Liver (tissue), 8 donors: ENCODE measurements at regions not wholly inside any gene's neighbourhood (a gene's known extent, or its start where the extent isn't known, plus 50 kb on each side); places are given as distances from the start of the nearest gene placed in this dataset.

Source experiments
- DNase-seq: peaks from one replicate; pipeline ENCODE4 v3.0.0-alpha.2; 2017; ENCODE audit warnings: low spot score
- H3K27ac ChIP-seq, 2 donors: one replicate each; pipeline ENCODE4 v1.7.0; 2013; ENCODE audit warnings: inconsistent platforms in 2 of 2, low read length in 2 of 2, control low read depth in 1 of 2, low read depth in 1 of 2, mild to moderate bottlenecking in 1 of 2
- H3K27me3 ChIP-seq, 4 donors: one replicate each; pipeline versions ENCODE4 v1.6.1 to v1.7.0; 2013; ENCODE audit warnings: low read length in 3 of 4, inconsistent platforms in 1 of 4, mild to moderate bottlenecking in 1 of 4, moderate library complexity in 1 of 4; ENCODE audit not compliant: control insufficient read depth in 4 of 4, insufficient read depth in 4 of 4
- H3K36me3 ChIP-seq, 4 donors: one replicate each; pipeline versions ENCODE4 v1.6.1 to v1.7.0; 2013; ENCODE audit warnings: low read length in 3 of 4, mild to moderate bottlenecking in 3 of 4, low read depth in 1 of 4, moderate library complexity in 1 of 4; ENCODE audit not compliant: control insufficient read depth in 4 of 4, insufficient read depth in 3 of 4
- H3K4me1 ChIP-seq, 4 donors: one replicate each; pipeline versions ENCODE4 v1.6.1 to v1.7.0; 2013; ENCODE audit warnings: low read length in 3 of 4, mild to moderate bottlenecking in 3 of 4, moderate library complexity in 1 of 4; ENCODE audit not compliant: control insufficient read depth in 4 of 4, insufficient read depth in 4 of 4
- H3K4me3 ChIP-seq, 3 donors: one replicate each; pipeline versions ENCODE4 v1.6.1 to v1.7.0; 2013; ENCODE audit warnings: low read length in 3 of 3, control low read depth in 1 of 3, low read depth in 1 of 3, mild to moderate bottlenecking in 1 of 3
- H3K9ac ChIP-seq, 2 donors: one replicate each; pipeline ENCODE4 v1.7.0; 2013; ENCODE audit warnings: low read length in 2 of 2, mild to moderate bottlenecking in 2 of 2, moderate library complexity in 2 of 2, control low read depth in 1 of 2, low read depth in 1 of 2
- H3K9me3 ChIP-seq, 4 donors: one replicate each; pipeline versions ENCODE4 v1.6.1 to v1.7.0; 2013; ENCODE audit warnings: low read length in 3 of 4; ENCODE audit not compliant: control insufficient read depth in 4 of 4
- ATF3 ChIP-seq: IDR thresholded peaks from 2 replicates; pipeline ENCODE4 v1.6.1; 2016; ENCODE audit warnings: antibody characterized with exemption
- CTCF ChIP-seq: fragments of 150-350 bp; IDR thresholded peaks from 2 replicates; pipeline ENCODE4 v1.5.1; 2017; ENCODE audit warnings: improper control_type of control experiment, low read depth, low read length; ENCODE audit not compliant: missing input control
- EGR1 ChIP-seq, 2 donors: IDR thresholded peaks; 2 replicates each; pipeline ENCODE4 v1.6.1; 2016 to 2018; ENCODE audit warnings: antibody characterized with exemption in 2 of 2, low read depth in 2 of 2
- FOXA1 ChIP-seq: IDR thresholded peaks from 2 replicates; pipeline ENCODE4 v1.6.1; 2016; ENCODE audit warnings: antibody characterized with exemption
- FOXA2 ChIP-seq: IDR thresholded peaks from 2 replicates; pipeline ENCODE4 v1.6.1; 2016; ENCODE audit warnings: antibody characterized with exemption
- GABPA ChIP-seq, 2 donors: IDR thresholded peaks in 1 of 2; conservative IDR thresholded peaks in 1 of 2; 2 replicates each; pipeline ENCODE4 v1.6.1; 2016; ENCODE audit warnings: antibody characterized with exemption in 2 of 2, mild to moderate bottlenecking in 1 of 2, moderate library complexity in 1 of 2
- HNF4A ChIP-seq, 2 donors: conservative IDR thresholded peaks; 2 replicates each; pipeline ENCODE4 v1.6.1; 2016; ENCODE audit warnings: antibody characterized with exemption in 2 of 2, mild to moderate bottlenecking in 2 of 2
- JUND ChIP-seq, 2 donors: IDR thresholded peaks; 2 replicates each; pipeline ENCODE4 v1.6.1; 2016; ENCODE audit warnings: antibody characterized with exemption in 2 of 2
- MAX ChIP-seq: IDR thresholded peaks from 2 replicates; pipeline ENCODE4 v1.6.1; 2016; ENCODE audit warnings: antibody characterized with exemption
- NR2F2 ChIP-seq: IDR thresholded peaks from 2 replicates; pipeline ENCODE4 v1.6.1; 2016; ENCODE audit warnings: antibody characterized with exemption
- RAD21 ChIP-seq, 2 donors: IDR thresholded peaks; 2 replicates each; pipeline ENCODE4 v1.6.1; 2016; ENCODE audit warnings: antibody characterized with exemption in 2 of 2, mild to moderate bottlenecking in 2 of 2
- REST ChIP-seq: IDR thresholded peaks from 2 replicates; pipeline ENCODE4 v1.6.1; 2016; ENCODE audit warnings: antibody characterized with exemption, mild to moderate bottlenecking
- RXRA ChIP-seq, 2 donors: IDR thresholded peaks; 2 replicates each; pipeline ENCODE4 v1.6.1; 2017 to 2018; ENCODE audit warnings: antibody characterized with exemption in 2 of 2, mild to moderate bottlenecking in 1 of 2
- SP1 ChIP-seq: IDR thresholded peaks from 2 replicates; pipeline ENCODE4 v1.6.1; 2018; ENCODE audit warnings: antibody characterized with exemption, mild to moderate bottlenecking
- TAF1 ChIP-seq: conservative IDR thresholded peaks from 2 replicates; pipeline ENCODE4 v1.6.1; 2016; ENCODE audit warnings: antibody characterized with exemption, mild to moderate bottlenecking
- YY1 ChIP-seq: IDR thresholded peaks from 2 replicates; pipeline ENCODE4 v1.6.1; 2016; ENCODE audit warnings: antibody characterized with exemption, mild to moderate bottlenecking
- ZBTB33 ChIP-seq: IDR thresholded peaks from 2 replicates; pipeline ENCODE4 v1.6.1; 2016; ENCODE audit warnings: antibody characterized with exemption
- WGBS: extraction: QIAGEN DNeasy Blood & Tissue Kit; methylation state at CpG from one replicate; pipeline ENCODE4 v1.1.7; 2013; 5-methylcytosine and 5-hydroxymethylcytosine counted together
- donor health status: healthy.
- donor health status: healthy.
- donor health status: healthy.
- donor health status: healthy.
- donor health status: healthy.

GRCh38 chr6:147974376-147974775, 368.3 kb upstream of the SASH1 start:
- no peak for TF ChIP-seq TAF1
- no peak for TF ChIP-seq ATF3
- TF ChIP-seq RXRA (IDR thresholded peaks at IDR 0.05): no peak
- no peak for TF ChIP-seq REST
- TF ChIP-seq HNF4A (conservative IDR thresholded peaks at IDR 0.05): no peak
- TF ChIP-seq RAD21 (IDR thresholded peaks at IDR 0.05): no peak
- H3K36me3 ChIP-seq: no peaks in the 10 kb centered on the region
- no peak for DNase-seq
- no peak overlapping the region for H3K4me3 ChIP-seq
- no peaks in the 10 kb centered on the region for H3K4me1 ChIP-seq
- peaks cover 0 to 2% (median 0%) of the 10 kb centered on the region in 4 donors for H3K9me3 ChIP-seq
- H3K27ac ChIP-seq: no peak overlapping the region
- H3K27me3 ChIP-seq: no peaks in the 10 kb centered on the region
- 66% methylated on average over 4 of the region's 4 CpGs for WGBS
- no peak overlapping the region for H3K9ac ChIP-seq

- 73% methylated on average over 5 of the region's 5 CpGs for WGBS
- H3K27ac ChIP-seq: no peak overlapping the region
- no peaks in the 10 kb centered on the region for H3K36me3 ChIP-seq
- DNase-seq: no peak
- no peaks in the 10 kb centered on the region for H3K4me1 ChIP-seq
- no peak for TF ChIP-seq ATF3
- no peak for TF ChIP-seq FOXA1
- TF ChIP-seq YY1: no peak
- TF ChIP-seq TAF1: no peak
- no peak for TF ChIP-seq NR2F2
- TF ChIP-seq MAX: no peak
- TF ChIP-seq GABPA (IDR thresholded peaks at IDR 0.05 in 1 of 2, conservative IDR thresholded peaks at IDR 0.05 in 1 of 2): no peak
- no peak for TF ChIP-seq SP1
- no peak for TF ChIP-seq RXRA (IDR thresholded peaks at IDR 0.05)
- TF ChIP-seq ZBTB33: no peak
- no peak for TF ChIP-seq RAD21 (IDR thresholded peaks at IDR 0.05)
- no peak for TF ChIP-seq FOXA2
- TF ChIP-seq HNF4A (conservative IDR thresholded peaks at IDR 0.05): no peak
- no peak for TF ChIP-seq REST
- TF ChIP-seq EGR1 (IDR thresholded peaks at IDR 0.05; ENCODE audit: low read depth in 2 of 2): no peak
- TF ChIP-seq CTCF: no peak
- TF ChIP-seq JUND (IDR thresholded peaks at IDR 0.05): no peak
- H3K4me3 ChIP-seq: no peak overlapping the region
- H3K9ac ChIP-seq: no peak overlapping the region
- H3K27me3 ChIP-seq: no peaks in the 10 kb centered on the region
- no peaks in the 10 kb centered on the region for H3K9me3 ChIP-seq
These were observed 364.7 kb upstream of the SASH1 start for GRCh38 chr6:147977851-147978465.
